Fibroblast of mammary gland (primary cell): ENCODE measurements at regions not wholly inside any gene's neighbourhood (a gene's known extent, or its start where the extent isn't known, plus 50 kb on each side); places are given as distances from the start of the nearest gene placed in this dataset.
A peak's percentile ranks its signal among the peaks of the same experiment; 100 is the strongest.

Source experiments
- DNase-seq: peaks from one replicate; pipeline ENCODE4 v3.0.0-alpha.2; 2010; ENCODE audit warnings: low read depth
- H3K4me3 ChIP-seq: 2 replicates; pipeline ENCODE4 v1.5.1; 2011; ENCODE audit warnings: low read depth, mild to moderate bottlenecking, low read length, moderate library complexity; ENCODE audit not compliant: control insufficient read depth
- TF ChIP-seq, protein P1 (sequence below): conservative IDR thresholded peaks from 2 replicates; pipeline ENCODE4 v1.5.1; 2011; ENCODE audit warnings: low read depth, low read length, inconsistent platforms; ENCODE audit not compliant: control insufficient read depth, insufficient read depth

DNA sequence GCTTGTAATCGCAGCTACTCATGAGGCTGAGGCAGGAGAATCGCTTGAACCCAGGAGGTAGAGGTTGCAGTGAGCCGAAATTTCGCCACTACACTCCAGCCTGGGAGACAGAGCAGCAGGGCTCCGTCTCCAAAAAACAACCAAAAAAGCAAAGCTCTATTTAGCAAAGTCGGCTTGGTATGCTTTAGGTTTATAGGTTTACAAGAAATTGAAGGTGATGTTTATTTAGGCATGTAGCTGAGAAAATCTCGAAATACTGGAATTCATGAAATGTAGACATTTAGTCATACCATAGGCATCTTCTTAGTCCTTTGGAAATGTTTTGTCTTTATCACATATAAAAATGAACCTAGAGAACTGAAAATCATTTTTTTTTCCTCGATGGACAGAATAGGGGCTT lies 453.8 kb upstream of the ANKRD30A start:
- TF ChIP-seq, protein P1, sequence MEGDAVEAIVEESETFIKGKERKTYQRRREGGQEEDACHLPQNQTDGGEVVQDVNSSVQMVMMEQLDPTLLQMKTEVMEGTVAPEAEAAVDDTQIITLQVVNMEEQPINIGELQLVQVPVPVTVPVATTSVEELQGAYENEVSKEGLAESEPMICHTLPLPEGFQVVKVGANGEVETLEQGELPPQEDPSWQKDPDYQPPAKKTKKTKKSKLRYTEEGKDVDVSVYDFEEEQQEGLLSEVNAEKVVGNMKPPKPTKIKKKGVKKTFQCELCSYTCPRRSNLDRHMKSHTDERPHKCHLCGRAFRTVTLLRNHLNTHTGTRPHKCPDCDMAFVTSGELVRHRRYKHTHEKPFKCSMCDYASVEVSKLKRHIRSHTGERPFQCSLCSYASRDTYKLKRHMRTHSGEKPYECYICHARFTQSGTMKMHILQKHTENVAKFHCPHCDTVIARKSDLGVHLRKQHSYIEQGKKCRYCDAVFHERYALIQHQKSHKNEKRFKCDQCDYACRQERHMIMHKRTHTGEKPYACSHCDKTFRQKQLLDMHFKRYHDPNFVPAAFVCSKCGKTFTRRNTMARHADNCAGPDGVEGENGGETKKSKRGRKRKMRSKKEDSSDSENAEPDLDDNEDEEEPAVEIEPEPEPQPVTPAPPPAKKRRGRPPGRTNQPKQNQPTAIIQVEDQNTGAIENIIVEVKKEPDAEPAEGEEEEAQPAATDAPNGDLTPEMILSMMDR, result no peak
- peak; percentile 18 for DNase-seq
- no peak overlapping the region for H3K4me3 ChIP-seq

- peak; percentile 42 for DNase-seq
- H3K4me3 ChIP-seq, result no peak overlapping the region
- TF ChIP-seq, protein P1, result no peak
These were observed 454.6 kb upstream of the ANKRD30A start for GRCh38 chr10:36670621-36671402.

DNA sequence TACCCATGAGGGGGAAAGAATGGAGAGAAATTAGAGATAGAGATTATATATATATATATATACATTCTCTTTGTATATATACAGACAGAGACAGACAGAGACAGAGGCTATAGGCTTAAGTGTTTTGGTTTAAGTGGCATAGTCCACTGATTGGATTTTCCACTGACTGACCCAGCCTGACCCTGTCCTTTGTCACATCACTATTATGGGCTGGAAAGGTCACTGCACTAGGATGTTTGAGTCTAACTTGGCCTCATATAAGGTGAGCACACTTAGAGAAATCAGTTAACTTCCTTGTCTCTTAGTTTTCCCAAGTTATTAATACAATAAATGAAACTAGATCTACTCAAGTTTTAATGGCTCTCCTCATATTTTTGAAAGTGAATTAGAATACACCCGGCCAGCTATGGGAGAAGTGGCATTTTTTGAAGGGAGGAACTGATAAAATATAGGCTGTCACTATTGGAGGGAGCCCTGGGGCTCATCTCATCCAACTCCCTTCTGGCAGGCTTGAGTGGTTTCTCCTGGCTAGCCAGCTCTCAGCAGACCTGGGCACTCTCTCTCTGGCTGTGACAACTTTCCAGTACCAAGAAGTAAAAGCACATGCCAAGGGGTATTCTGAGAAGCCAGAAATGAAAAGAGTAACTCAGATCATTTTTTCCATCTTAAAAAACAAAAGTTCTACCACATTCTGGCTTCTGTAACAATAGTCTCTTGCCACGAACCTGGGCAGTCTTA lies 455.6 kb upstream of the ANKRD30A start:
- TF ChIP-seq, protein P1, result no peak
- no peak for DNase-seq
- no peak overlapping the region for H3K4me3 ChIP-seq

- DNase-seq, result no peak
- TF ChIP-seq, protein P1, result no peak
- no peak overlapping the region for H3K4me3 ChIP-seq
These were observed 458.9 kb upstream of the ANKRD30A start for GRCh38 chr10:36666451-36666850.

GRCh38 chr10:36662571-36662970 lies 462.8 kb upstream of the ANKRD30A start:
- no peak for DNase-seq
- H3K4me3 ChIP-seq, result no peak overlapping the region
- TF ChIP-seq, protein P1, result no peak

- TF ChIP-seq, protein P1, result no peak
- DNase-seq, result no peak
- no peak overlapping the region for H3K4me3 ChIP-seq
These were observed 475.1 kb upstream of the ANKRD30A start for GRCh38 chr10:36650274-36650673.
